PC-9 (cell line): ENCODE measurements at regions not wholly inside any gene's neighbourhood (a gene's known extent, or its start where the extent isn't known, plus 50 kb on each side); places are given as distances from the start of the nearest gene placed in this dataset.

Source experiments
- BruUV-seq: library from RNA; stranded (reverse); fragments of 400-500 nt; replicated peaks from 2 replicates; lab custom pipeline; 2021; lab: Mats Ljungman, UMichigan
- CTCF ChIA-PET: fragments of 300-600 bp; sonication (Branson Sonifier 250); formaldehyde crosslinking; loops from one replicate; lab custom pipeline; 2022; ENCODE audit warnings: antibody characterized with exemption; lab: Charles Lee
- POLR2A ChIA-PET: fragments of 300-600 bp; sonication (Branson Sonifier 250); formaldehyde crosslinking; loops from one replicate; lab custom pipeline; 2022; ENCODE audit warnings: antibody characterized with exemption; ENCODE audit not compliant: unreplicated experiment; lab: Charles Lee
- DNase-seq, 2 experiments: peaks; one replicate each; pipeline versions ENCODE4 v3.0.0 to v3.0.0-alpha.2; 2015 to 2022; ENCODE audit warnings: mixed read lengths in 1 of 2
- H2AFZ ChIP-seq: fragments of 200-600 bp; sonication (generic); 2 replicates; pipeline ENCODE4 v1.8.1; 2017; ENCODE audit warnings: antibody characterized with exemption
- H3F3A ChIP-seq: fragments of 200-600 bp; sonication (generic); 2 replicates; pipeline ENCODE4 v1.8.1; 2017; ENCODE audit warnings: antibody characterized with exemption, mild to moderate bottlenecking, low read depth; ENCODE audit not compliant: insufficient read depth
- H3K27ac ChIP-seq: fragments of 200-600 bp; sonication (generic); 2 replicates; pipeline ENCODE4 v1.6.1; 2016; ENCODE audit warnings: mixed run types
- H3K27me3 ChIP-seq: fragments of 200-600 bp; sonication (generic); 2 replicates; pipeline ENCODE4 v1.6.1; 2016; ENCODE audit warnings: low read depth, mixed run types; ENCODE audit not compliant: insufficient read depth
- H3K36me3 ChIP-seq: fragments of 200-600 bp; sonication (generic); 2 replicates; pipeline ENCODE4 v1.6.1; 2016; ENCODE audit warnings: low read depth, mixed run types
- H3K4me1 ChIP-seq: fragments of 200-600 bp; sonication (generic); replicated peaks from 2 replicates; pipeline ENCODE4 v1.6.1; 2016; ENCODE audit warnings: mixed run types; ENCODE audit not compliant: insufficient read depth
- H3K4me2 ChIP-seq: fragments of 200-600 bp; sonication (generic); 2 replicates; pipeline ENCODE4 v1.6.1; 2017; ENCODE audit warnings: mixed run types
- H3K4me3 ChIP-seq: fragments of 200-600 bp; sonication (generic); 2 replicates; pipeline ENCODE4 v1.6.1; 2016; ENCODE audit warnings: mixed run types
- H3K79me2 ChIP-seq: fragments of 200-600 bp; sonication (generic); 2 replicates; pipeline ENCODE4 v1.6.1; 2017; ENCODE audit warnings: low read depth, mixed run types
- H3K9me2 ChIP-seq: fragments of 200-600 bp; sonication (generic); 2 replicates; pipeline ENCODE4 v1.8.1; 2017; ENCODE audit warnings: mild to moderate bottlenecking; ENCODE audit not compliant: insufficient read depth
- H3K9me3 ChIP-seq: fragments of 200-600 bp; sonication (generic); 2 replicates; pipeline ENCODE4 v1.8.1; 2016; ENCODE audit warnings: low read depth; ENCODE audit not compliant: insufficient read depth
- H4K20me1 ChIP-seq: fragments of 200-600 bp; sonication (generic); 2 replicates; pipeline ENCODE4 v1.8.1; 2017; ENCODE audit not compliant: insufficient read depth
- EZH2 ChIP-seq: fragments of 200-600 bp; sonication (generic); IDR thresholded peaks from 2 replicates; pipeline ENCODE4 v1.8.0; 2017; ENCODE audit warnings: antibody characterized with exemption, low read depth
- intact Hi-C: fragments of 100-400 bp; cut with micrococcal nuclease; formaldehyde crosslinking; loops from one replicate; pipeline ENCODE4 v1.10.0; 2022; ENCODE audit not compliant: unreplicated experiment
- TF ChIP-seq, protein P1 (sequence below): fragments of 200-600 bp; sonication (generic); conservative IDR thresholded peaks from 2 replicates; pipeline ENCODE4 v1.6.1; 2017; ENCODE audit warnings: mixed run types, antibody characterized with exemption, mild to moderate bottlenecking, moderate library complexity

DNA sequence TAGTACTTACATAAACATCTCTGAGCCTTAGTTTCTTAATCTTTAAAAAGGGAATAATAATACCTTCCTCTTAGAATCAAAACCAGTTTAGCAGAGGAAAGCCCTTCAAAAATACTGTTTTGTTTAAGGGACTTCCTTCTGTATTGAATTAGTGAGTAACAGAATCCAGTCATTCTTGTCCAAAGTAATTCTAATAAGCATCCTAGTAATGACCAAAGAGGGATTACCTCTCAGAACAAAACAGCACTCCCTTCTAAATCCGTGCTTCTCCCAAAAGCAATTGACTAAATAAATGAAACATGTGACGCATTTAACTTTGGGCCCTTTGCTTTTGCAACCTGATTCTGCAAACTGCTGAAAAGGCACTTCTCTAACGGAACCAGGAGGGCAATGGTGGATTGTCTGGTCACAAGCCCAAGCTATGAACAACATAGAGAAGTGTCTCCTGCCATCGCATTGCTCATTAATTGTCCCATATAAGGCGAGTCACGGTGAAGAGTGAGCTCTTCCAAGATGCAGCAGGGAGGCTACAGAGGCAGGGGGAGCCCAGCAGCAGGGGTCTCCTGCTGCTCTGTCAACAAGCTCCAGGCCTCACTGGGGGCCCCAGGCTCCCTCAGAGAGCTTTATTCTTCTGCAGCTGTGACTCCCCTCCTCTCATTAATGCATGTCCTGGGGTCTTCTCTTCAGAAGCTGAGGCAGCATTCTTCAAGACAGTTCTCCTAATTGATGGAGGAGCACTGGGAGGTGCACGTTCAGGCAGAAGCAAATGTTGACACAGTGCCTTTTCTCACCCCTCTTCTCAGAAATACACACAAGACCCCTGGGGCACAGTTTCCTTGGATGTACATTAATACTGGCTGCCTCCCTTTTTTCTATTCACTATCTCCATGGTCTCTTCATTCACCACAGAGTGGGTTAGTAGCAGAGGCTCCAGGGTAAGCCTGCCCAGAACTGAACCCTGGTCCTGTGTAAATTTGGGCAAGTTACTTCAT lies 419.6 kb upstream of the RASGEF1B start:
- Histone ChIP-seq H3K27ac (no peak overlapping the region), H3K27me3 (no peaks in the 10 kb centered on the region), H3K36me3 (no peaks in the 10 kb centered on the region), H3K79me2 (no peaks in the 10 kb centered on the region), H3K4me1 (no peaks in the 10 kb centered on the region), H3K4me2 (no peak overlapping the region), H3K9me3 (no peaks in the 10 kb centered on the region), H3K9me2 (no peaks in the 10 kb centered on the region), H3K4me3 (no peak overlapping the region), H3F3A (no peaks in the 10 kb centered on the region), H2AFZ (no peak overlapping the region), H4K20me1 (no peaks in the 10 kb centered on the region)
- POLR2A ChIA-PET = no interaction called here
- BruUV-seq = no TSS peak
- no peak for DNase-seq
- TF ChIP-seq, protein P1, sequence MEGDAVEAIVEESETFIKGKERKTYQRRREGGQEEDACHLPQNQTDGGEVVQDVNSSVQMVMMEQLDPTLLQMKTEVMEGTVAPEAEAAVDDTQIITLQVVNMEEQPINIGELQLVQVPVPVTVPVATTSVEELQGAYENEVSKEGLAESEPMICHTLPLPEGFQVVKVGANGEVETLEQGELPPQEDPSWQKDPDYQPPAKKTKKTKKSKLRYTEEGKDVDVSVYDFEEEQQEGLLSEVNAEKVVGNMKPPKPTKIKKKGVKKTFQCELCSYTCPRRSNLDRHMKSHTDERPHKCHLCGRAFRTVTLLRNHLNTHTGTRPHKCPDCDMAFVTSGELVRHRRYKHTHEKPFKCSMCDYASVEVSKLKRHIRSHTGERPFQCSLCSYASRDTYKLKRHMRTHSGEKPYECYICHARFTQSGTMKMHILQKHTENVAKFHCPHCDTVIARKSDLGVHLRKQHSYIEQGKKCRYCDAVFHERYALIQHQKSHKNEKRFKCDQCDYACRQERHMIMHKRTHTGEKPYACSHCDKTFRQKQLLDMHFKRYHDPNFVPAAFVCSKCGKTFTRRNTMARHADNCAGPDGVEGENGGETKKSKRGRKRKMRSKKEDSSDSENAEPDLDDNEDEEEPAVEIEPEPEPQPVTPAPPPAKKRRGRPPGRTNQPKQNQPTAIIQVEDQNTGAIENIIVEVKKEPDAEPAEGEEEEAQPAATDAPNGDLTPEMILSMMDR = no peak
- CTCF ChIA-PET = no interaction called here
- intact Hi-C loops = no loop called here

DNA sequence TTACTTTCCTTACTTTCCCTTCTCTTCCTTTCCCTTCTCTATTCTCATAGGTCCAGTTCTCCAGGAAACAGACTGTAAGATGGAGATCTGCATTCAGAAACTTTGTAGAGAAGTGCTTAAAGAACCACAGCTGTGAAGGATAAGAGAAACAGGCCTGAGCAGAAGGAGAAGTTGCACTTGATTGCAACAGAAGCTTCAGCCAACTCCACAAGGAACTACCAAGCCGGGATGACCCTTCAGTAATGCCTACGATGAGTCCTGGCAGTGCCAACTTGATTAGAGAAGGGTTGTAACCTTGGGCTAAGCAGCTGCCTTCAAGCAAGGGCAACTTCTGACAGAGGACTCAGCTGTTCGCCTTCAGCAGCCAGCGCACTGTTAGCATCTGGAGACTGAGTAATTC lies 413.3 kb upstream of the RASGEF1B start:
- H3K4me2 ChIP-seq = no peak overlapping the region
- no peak overlapping the region for H3K4me3 ChIP-seq
- H3K9me3 ChIP-seq = no peaks in the 10 kb centered on the region
- no peaks in the 10 kb centered on the region for H3K4me1 ChIP-seq
- TF ChIP-seq, protein P1 = no peak
- TF ChIP-seq EZH2 = no peak
- DNase-seq = no peak
- H3F3A ChIP-seq = no peaks in the 10 kb centered on the region
- no peak overlapping the region for H2AFZ ChIP-seq
- H3K27me3 ChIP-seq = no peaks in the 10 kb centered on the region
- H4K20me1 ChIP-seq = no peaks in the 10 kb centered on the region
- intact Hi-C loops = no loop called here
- ChIA-PET POLR2A (no interaction called here), CTCF (no interaction called here)
- H3K36me3 ChIP-seq = no peaks in the 10 kb centered on the region
- no TSS peak for BruUV-seq
- H3K79me2 ChIP-seq = no peaks in the 10 kb centered on the region
- H3K27ac ChIP-seq = no peak overlapping the region
- H3K9me2 ChIP-seq = no peaks in the 10 kb centered on the region

DNA sequence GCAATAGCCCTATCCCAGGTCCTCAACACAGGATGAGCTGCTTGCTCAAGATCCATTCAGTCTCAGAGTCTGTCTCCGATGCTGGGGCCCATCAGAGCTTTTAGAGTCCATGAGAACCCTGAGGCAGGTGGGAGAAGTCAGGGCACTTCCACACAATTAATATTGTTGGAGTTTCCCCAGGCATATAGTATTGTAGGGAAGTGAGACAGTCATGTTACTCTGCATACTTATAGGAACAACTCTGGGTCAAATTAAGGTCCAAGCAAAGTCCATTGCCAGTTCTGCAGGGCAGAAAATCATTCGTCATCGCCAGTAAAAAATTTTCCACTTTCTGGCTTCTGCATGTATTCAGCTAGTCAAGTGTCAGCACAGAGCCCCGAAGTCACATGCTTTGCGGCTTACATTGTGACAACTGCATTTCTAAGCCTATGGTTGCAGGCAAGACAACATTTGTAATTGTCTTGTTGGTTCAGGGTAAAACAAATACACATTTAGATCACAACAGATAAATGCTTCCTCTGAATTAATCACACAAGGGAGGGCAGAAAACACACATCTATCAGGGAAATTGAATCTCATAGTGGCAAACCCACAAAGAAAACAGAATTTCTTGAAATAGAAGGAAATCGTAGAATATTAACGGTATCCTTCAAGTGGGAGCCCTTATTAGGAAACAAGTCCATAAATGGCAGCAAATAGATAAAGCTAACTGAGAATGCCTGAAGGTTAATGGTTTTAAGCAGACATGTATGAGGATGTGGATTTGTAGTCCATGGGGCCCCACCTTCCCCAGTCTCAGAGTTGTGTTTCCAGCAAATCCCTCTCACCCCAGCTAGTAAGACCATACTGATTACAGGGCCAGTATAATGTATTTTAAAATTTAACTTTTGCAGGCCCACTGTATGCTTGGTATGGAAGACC lies 412.1 kb upstream of the RASGEF1B start:
- no peak for DNase-seq
- POLR2A ChIA-PET = no interaction called here
- Histone ChIP-seq H3K4me3 (no peak overlapping the region), H3K27ac (no peak overlapping the region), H3K36me3 (no peaks in the 10 kb centered on the region), H3K27me3 (no peaks in the 10 kb centered on the region), H4K20me1 (no peaks in the 10 kb centered on the region), H3K9me2 (no peaks in the 10 kb centered on the region), H3K79me2 (no peaks in the 10 kb centered on the region), H3F3A (no peaks in the 10 kb centered on the region), H3K4me1 (no peaks in the 10 kb centered on the region), H3K4me2 (no peak overlapping the region), H2AFZ (no peak overlapping the region), H3K9me3 (no peaks in the 10 kb centered on the region)
- no peak for TF ChIP-seq EZH2
- TF ChIP-seq, protein P1 = no peak
- CTCF ChIA-PET = no interaction called here
- no TSS peak for BruUV-seq
- intact Hi-C loops = no loop called here
